GM13976 (cell line): ENCODE measurements at regions not wholly inside any gene's neighbourhood (a gene's known extent, or its start where the extent isn't known, plus 50 kb on each side); places are given as distances from the start of the nearest gene placed in this dataset.
"Not testable (repeated sequence)": the region's sequence is repeated elsewhere in the genome, so short reads cannot be mapped to it uniquely, and the experiment has no call there.

Source experiments
- DNase-seq: peaks from one replicate; pipeline ENCODE4 v3.0.0; 2012; ENCODE audit warnings: low spot score
- CTCF ChIP-seq: IDR thresholded peaks from 2 replicates; pipeline ENCODE4 v1.5.1; 2012; ENCODE audit warnings: borderline replicate concordance, mild to moderate bottlenecking; ENCODE audit not compliant: insufficient read depth; ENCODE audit errors: extremely low read depth, missing control alignments, control extremely low read depth
- in situ Hi-C: fragments of 300-500 bp; cut with MboI; formaldehyde crosslinking; loops from one replicate; pipeline ENCODE4 v1.12.0; 2022; ENCODE audit warnings: low sequenced_read_pairs, mixed read lengths, inconsistent platforms; ENCODE audit not compliant: unreplicated experiment

- no peak for TF ChIP-seq CTCF
- DNase-seq = no peak
- in situ Hi-C loops = no loop called here
Measured at GRCh38 chr6:125587666-125588632, 161.5 kb upstream of the HEY2 start.

DNA sequence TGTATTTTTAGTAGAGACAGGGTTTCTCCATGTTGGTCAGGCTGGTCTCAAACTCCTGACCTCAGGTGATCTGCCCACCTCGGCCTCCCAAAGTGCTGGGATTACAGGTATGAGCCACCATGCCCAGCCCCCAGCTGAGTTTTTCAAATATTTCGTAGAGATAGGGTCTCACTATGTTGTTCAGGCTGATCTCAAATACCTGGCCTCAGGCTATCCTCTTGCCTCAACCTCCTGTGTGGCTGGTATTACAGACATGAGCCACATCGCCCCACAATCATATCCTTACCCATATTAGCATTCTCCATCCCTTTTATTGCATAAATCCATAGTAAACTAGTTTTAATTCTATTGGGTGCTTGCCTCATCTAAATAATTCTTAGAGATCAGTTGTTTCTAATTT, 157.6 kb upstream of the HEY2 start:
- in situ Hi-C loops, DNase-seq: not testable (repeated sequence)

- no peak for DNase-seq
- in situ Hi-C loops = no loop called here
- TF ChIP-seq CTCF = no peak
Measured at GRCh38 chr6:125593746-125594145, 155.7 kb upstream of the HEY2 start.

- in situ Hi-C loops = no loop called here
- DNase-seq = no peak
- TF ChIP-seq CTCF = no peak
Measured at GRCh38 chr6:125596020-125596419, 153.4 kb upstream of the HEY2 start.

DNA sequence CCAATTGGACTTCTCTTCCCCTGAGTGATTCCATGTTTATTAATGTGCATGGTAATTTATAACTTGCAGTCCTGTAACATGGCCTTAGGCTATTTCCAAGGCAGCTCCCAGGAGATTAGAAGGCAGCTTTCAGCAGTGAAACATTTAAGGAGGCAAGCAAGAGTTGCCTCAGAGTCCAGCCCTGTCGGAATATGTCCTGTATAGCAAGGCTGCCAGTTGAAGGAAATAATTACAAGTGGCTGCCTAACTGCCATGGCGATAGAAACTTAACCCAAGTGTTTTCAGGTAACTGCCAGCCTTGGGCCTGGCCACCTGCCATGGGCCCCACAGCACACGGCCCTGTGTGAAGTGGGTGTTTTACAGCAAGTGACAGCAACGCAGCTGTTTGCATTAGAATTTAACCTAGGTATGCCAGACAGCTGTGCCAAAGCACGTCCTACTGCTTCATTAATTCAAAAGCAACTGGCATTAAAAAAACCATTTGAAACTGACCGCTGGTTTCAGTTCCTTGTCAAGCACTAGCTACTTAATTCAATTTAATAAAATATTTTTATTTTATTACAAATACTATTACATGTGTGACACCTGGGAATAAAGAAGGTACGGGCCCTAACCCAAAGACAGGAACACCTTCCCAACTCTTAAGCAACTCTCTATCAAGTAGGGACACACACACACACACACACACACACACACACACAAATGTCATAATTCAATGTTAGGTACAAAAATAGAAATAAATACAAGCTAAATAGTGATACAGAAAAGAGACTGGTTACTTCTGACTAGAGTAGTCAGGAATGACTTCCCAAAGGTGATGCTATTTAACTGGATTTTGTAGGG, 151.8 kb upstream of the HEY2 start:
- in situ Hi-C loops = no loop called here
- no peak for TF ChIP-seq CTCF
- DNase-seq = no peak

DNA sequence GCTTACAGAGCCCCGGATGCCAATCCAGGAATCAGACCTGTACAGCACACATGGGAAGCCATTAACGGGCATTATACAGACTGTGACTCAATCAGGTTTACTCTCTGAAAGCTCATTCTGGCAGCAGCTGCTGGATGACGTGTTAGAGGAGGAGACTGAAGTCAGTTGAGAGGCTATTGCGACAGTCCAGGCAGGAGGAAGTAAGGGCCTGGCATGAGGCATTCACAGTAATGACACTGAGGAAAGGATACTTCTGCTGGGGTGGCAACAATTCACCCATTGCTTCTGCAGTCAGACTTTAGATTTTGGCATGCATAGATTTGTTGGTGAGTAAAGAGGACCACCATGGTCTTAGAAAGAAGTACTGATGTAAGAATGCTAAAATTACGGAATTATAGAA, 151.0 kb upstream of the HEY2 start:
- DNase-seq = no peak
- in situ Hi-C loops = no loop called here
- no peak for TF ChIP-seq CTCF

- no peak for DNase-seq
- in situ Hi-C loops = no loop called here
Measured at GRCh38 chr6:125604257-125604656, 145.2 kb upstream of the HEY2 start.

More at GRCh38 chr6:125604257-125604656, 145.2 kb upstream of the HEY2 start:
- no peak for TF ChIP-seq CTCF
